B cell (primary cell): ENCODE measurements at regions not wholly inside any gene's neighbourhood (a gene's known extent, or its start where the extent isn't known, plus 50 kb on each side); places are given as distances from the start of the nearest gene placed in this dataset.
A peak's percentile ranks its signal among the peaks of the same experiment; 100 is the strongest.

Source experiments
- ATAC-seq: fragments of 200-7000 bp; cut with Tn5 transposase; one replicate; pipeline ENCODE4 v1.10.0; 2021; ENCODE audit warnings: low read depth, mild to moderate bottlenecking, moderate number of reproducible peaks, moderate library complexity
- CTCF ChIA-PET: fragments of 350-600 bp; sonication (Branson Sonifier 250); formaldehyde crosslinking; loops from one replicate; lab custom pipeline; 2021; ENCODE audit warnings: antibody characterized with exemption, inconsistent platforms; lab: Charles Lee
- POLR2A ChIA-PET: fragments of 350-600 bp; sonication (Branson Sonifier 250); formaldehyde crosslinking; loops from one replicate; lab custom pipeline; 2021; ENCODE audit warnings: antibody characterized with exemption; lab: Charles Lee
- DNase-seq: peaks from one replicate; pipeline ENCODE4 v3.0.0; 2013
- H2AFZ ChIP-seq: 2 replicates; pipeline ENCODE4 v1.6.1; 2012; ENCODE audit warnings: mild to moderate bottlenecking, low read depth, low read length; ENCODE audit not compliant: insufficient read depth, poor library complexity, severe bottlenecking
- H3K27ac ChIP-seq, 2 donors: 1 replicate in 1 of 2; 2 replicates in 1 of 2; pipeline ENCODE4 v1.5.1; 2012 to 2013; ENCODE audit warnings: low read length in 2 of 2, mild to moderate bottlenecking in 2 of 2, moderate library complexity in 1 of 2
- H3K27me3 ChIP-seq, 4 experiments: fragments of 200-600 bp in 1 of 4; sonication (generic) in 1 of 4; replicated peaks in 1 of 4; 1 replicate in 2 of 4; 2 replicates in 2 of 4; pipeline versions ENCODE4 v1.6.1 to v1.7.0; 2013 to 2016; ENCODE audit warnings: low read length in 3 of 4, mild to moderate bottlenecking in 2 of 4, mixed read lengths in 1 of 4, moderate library complexity in 1 of 4; ENCODE audit not compliant: insufficient read depth in 4 of 4, control insufficient read depth in 3 of 4; ENCODE audit errors: control extremely low read depth in 1 of 4
- H3K36me3 ChIP-seq, 2 experiments: replicated peaks in 1 of 2; 1 replicate in 1 of 2; 2 replicates in 1 of 2; pipeline versions ENCODE4 v1.6.1 to v1.7.1; 2013; ENCODE audit warnings: low read length in 1 of 2; ENCODE audit not compliant: insufficient read depth in 2 of 2, control insufficient read depth in 1 of 2; ENCODE audit errors: control extremely low read depth in 1 of 2, extremely low read depth in 1 of 2
- H3K4me1 ChIP-seq, 2 donors: fragments of 200-600 bp in 1 of 2; sonication (generic) in 1 of 2; 1 replicate in 1 of 2; 2 replicates in 1 of 2; pipeline versions ENCODE4 v1.5.1 to v1.6.1; 2013 to 2017; ENCODE audit warnings: low read length in 2 of 2; ENCODE audit not compliant: control insufficient read depth in 2 of 2, insufficient read depth in 2 of 2
- H3K4me2 ChIP-seq: replicated peaks from 2 replicates; pipeline ENCODE3; 2012; ENCODE audit warnings: mild to moderate bottlenecking, low read depth, low read length; ENCODE audit not compliant: poor library complexity, severe bottlenecking
- H3K4me3 ChIP-seq, 5 experiments: fragments of 200-600 bp in 1 of 5; sonication (generic) in 1 of 5; 1 replicate in 3 of 5; 2 replicates in 2 of 5; pipeline versions ENCODE4 v1.5.1 to v1.7.0; 2011 to 2016; ENCODE audit warnings: low read length in 4 of 5, mild to moderate bottlenecking in 4 of 5, low read depth in 2 of 5, control low read depth in 1 of 5, moderate library complexity in 1 of 5; ENCODE audit not compliant: insufficient read depth in 1 of 5; ENCODE audit errors: control extremely low read depth in 1 of 5, extremely low read depth in 1 of 5
- H3K79me2 ChIP-seq: fragments of 200-600 bp; sonication (generic); one replicate; pipeline ENCODE4 v1.6.0; 2016; ENCODE audit warnings: low read length; ENCODE audit not compliant: control insufficient read depth, insufficient read depth
- H3K9ac ChIP-seq: fragments of 200-600 bp; sonication (generic); 2 replicates; pipeline ENCODE4 v1.6.1; 2017; ENCODE audit warnings: mild to moderate bottlenecking, low read length, moderate library complexity
- H3K9me3 ChIP-seq, 3 donors: one replicate each; pipeline versions ENCODE4 v1.6.1 to v1.7.1; 2013; ENCODE audit warnings: low read length in 2 of 3; ENCODE audit not compliant: control insufficient read depth in 2 of 3, insufficient read depth in 1 of 3; ENCODE audit errors: control extremely low read depth in 1 of 3
- H4K20me1 ChIP-seq: 2 replicates; pipeline ENCODE4 v1.6.0; 2012; ENCODE audit warnings: mild to moderate bottlenecking, low read length; ENCODE audit not compliant: insufficient read depth, control insufficient read depth, poor library complexity, severe bottlenecking
- H3K27ac Mint-ChIP-seq: one replicate; pipeline ENCODE4 v1.8.0; 2021; ENCODE audit warnings: mixed read lengths
- H3K27me3 Mint-ChIP-seq: one replicate; pipeline ENCODE4 v1.8.0; 2021; ENCODE audit warnings: mixed read lengths
- H3K4me1 Mint-ChIP-seq: one replicate; pipeline ENCODE4 v1.8.0; 2021; ENCODE audit warnings: mixed read lengths
- H3K4me3 Mint-ChIP-seq: one replicate; pipeline ENCODE4 v1.8.0; 2021; ENCODE audit warnings: mixed read lengths
- H3K9me3 Mint-ChIP-seq: one replicate; pipeline ENCODE4 v1.8.0; 2022; ENCODE audit warnings: mixed read lengths; ENCODE audit not compliant: insufficient read depth
- CTCF ChIP-seq: fragments of 200-600 bp; IDR thresholded peaks from one replicate; pipeline ENCODE4 v1.8.0; 2022; ENCODE audit warnings: antibody characterized with exemption, mild to moderate bottlenecking
- EZH2 ChIP-seq: IDR thresholded peaks from 2 replicates; pipeline ENCODE4 v1.6.1; 2012; ENCODE audit warnings: borderline replicate concordance, low read depth, mild to moderate bottlenecking, moderate library complexity, low read length; ENCODE audit not compliant: insufficient read depth, poor library complexity, severe bottlenecking
- WGBS: methylation state at CpG from one replicate; pipeline ENCODE4 v1.1.5; 2013; ENCODE audit warnings: missing lambda C conversion rate; ENCODE audit not compliant: insufficient coverage; 5-methylcytosine and 5-hydroxymethylcytosine counted together
- intact Hi-C: fragments of 100-400 bp; cut with micrococcal nuclease; formaldehyde crosslinking; loops from one replicate; pipeline ENCODE4 v1.10.0; 2022

- peaks cover 7% of the 10 kb centered on the region in 2 donors for H3K4me1 ChIP-seq
- H3K4me3 Mint-ChIP-seq: no peak overlapping the region
- peak; percentile 19 for DNase-seq
- intact Hi-C loops: no loop called here
- H3K9me3 Mint-ChIP-seq: peaks cover 12% of the 10 kb centered on the region
- H3K9me3 ChIP-seq: peaks cover 0 to 14% (median 3%) of the 10 kb centered on the region in 3 donors
- no peaks in the 10 kb centered on the region for H3K36me3 ChIP-seq
- no peak overlapping the region for H3K27ac Mint-ChIP-seq
- WGBS: 13% methylated on average over 8 of the region's 9 CpGs
- H3K4me3 ChIP-seq: peak overlapping the region in 1 of 5 experiments; percentile 15
- TF ChIP-seq CTCF (no peak), EZH2 (no peak)
- H3K4me1 Mint-ChIP-seq: peaks cover 21% of the 10 kb centered on the region
- CTCF ChIA-PET: no interaction called here
- ATAC-seq: no peak
- peak overlapping the region; percentile 29 for H2AFZ ChIP-seq
- POLR2A ChIA-PET: no interaction called here
- H3K9ac ChIP-seq: peak overlapping the region; percentile 31
- H3K27me3 ChIP-seq: no peaks in the 10 kb centered on the region
- H3K79me2 ChIP-seq: no peaks in the 10 kb centered on the region
- no peak overlapping the region for H3K27ac ChIP-seq
- peak overlapping the region; percentile 36 for H3K4me2 ChIP-seq
- no peaks in the 10 kb centered on the region for H4K20me1 ChIP-seq
- H3K27me3 Mint-ChIP-seq: no peaks in the 10 kb centered on the region
Measured at GRCh38 chr6:4316867-4317400, 181.6 kb upstream of the ECI2 start.

- no peaks in the 10 kb centered on the region for H4K20me1 ChIP-seq
- H3K27ac Mint-ChIP-seq: no peak overlapping the region
- peaks cover 7% of the 10 kb centered on the region in 2 donors for H3K4me1 ChIP-seq
- intact Hi-C loops: no loop called here
- WGBS: no CpG with 5 or more reads among the region's 2 CpGs
- ATAC-seq (no peak), DNase-seq (no peak)
- H3K9me3 Mint-ChIP-seq: peaks cover 19% of the 10 kb centered on the region
- TF ChIP-seq EZH2 (no peak), CTCF (no peak)
- no peak overlapping the region for H3K9ac ChIP-seq
- peaks cover 21% of the 10 kb centered on the region for H3K4me1 Mint-ChIP-seq
- H3K4me3 ChIP-seq: no peak overlapping the region
- H2AFZ ChIP-seq: no peak overlapping the region
- no peak overlapping the region for H3K4me3 Mint-ChIP-seq
- peaks cover 3 to 22% (median 4%) of the 10 kb centered on the region in 3 donors for H3K9me3 ChIP-seq
- H3K4me2 ChIP-seq: no peak overlapping the region
- ChIA-PET POLR2A (no interaction called here), CTCF (interaction anchor here (1.1 to 1.2 kb wide), 2 partner anchors 493 to 535 kb away, joined by 3 read pairs; no protein-coding TSS in a partner anchor)
- H3K79me2 ChIP-seq: no peaks in the 10 kb centered on the region
- no peaks in the 10 kb centered on the region for H3K27me3 ChIP-seq
- no peak overlapping the region for H3K27ac ChIP-seq
- no peaks in the 10 kb centered on the region for H3K36me3 ChIP-seq
- H3K27me3 Mint-ChIP-seq: peaks cover 5% of the 10 kb centered on the region
Measured at GRCh38 chr6:4314201-4314707, 178.9 kb upstream of the ECI2 start.
